NCI-H748 treated with DMSO at 0.1 percent for 48 hours (cell line): ENCODE measurements at regions not wholly inside any gene's neighbourhood (a gene's known extent, or its start where the extent isn't known, plus 50 kb on each side); places are given as distances from the start of the nearest gene placed in this dataset.
A peak's percentile ranks its signal among the peaks of the same experiment; 100 is the strongest.

Experiments used
- DNase-seq: peaks from one replicate; lab custom pipeline; 2025; lab: John Stamatoyannopoulos, UW

- DNase-seq: no peak
These were observed 85.3 kb upstream of the FYN start for GRCh38 chr6:111958534-111958933.

GRCh38 chr6:111959766-111960165 lies 86.5 kb upstream of the FYN start:
- no peak for DNase-seq

DNA sequence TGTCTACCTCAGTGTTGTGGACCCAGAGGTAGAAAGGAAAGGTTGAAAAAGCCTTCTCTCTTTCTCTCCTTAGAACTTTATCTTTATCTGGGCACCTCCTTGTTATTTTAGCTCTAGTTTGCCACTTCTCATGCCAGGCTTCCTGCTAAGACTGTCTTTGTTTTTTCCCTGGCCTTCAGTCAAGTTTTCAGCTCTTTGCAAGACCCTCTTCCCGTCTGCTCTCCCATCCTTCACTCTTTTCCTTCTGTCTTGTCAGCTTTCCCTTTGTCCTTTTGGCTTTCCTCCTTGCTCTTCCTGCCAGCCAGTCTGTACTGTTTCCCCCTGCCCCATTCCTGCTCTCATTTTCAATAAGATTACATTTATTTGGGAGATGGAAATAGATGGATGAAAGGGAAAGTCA lies 86.8 kb upstream of the CCN6 start:
- DNase-seq: no peak

GRCh38 chr6:111970426-111970825 lies 83.5 kb upstream of the CCN6 start:
- no peak for DNase-seq

DNA sequence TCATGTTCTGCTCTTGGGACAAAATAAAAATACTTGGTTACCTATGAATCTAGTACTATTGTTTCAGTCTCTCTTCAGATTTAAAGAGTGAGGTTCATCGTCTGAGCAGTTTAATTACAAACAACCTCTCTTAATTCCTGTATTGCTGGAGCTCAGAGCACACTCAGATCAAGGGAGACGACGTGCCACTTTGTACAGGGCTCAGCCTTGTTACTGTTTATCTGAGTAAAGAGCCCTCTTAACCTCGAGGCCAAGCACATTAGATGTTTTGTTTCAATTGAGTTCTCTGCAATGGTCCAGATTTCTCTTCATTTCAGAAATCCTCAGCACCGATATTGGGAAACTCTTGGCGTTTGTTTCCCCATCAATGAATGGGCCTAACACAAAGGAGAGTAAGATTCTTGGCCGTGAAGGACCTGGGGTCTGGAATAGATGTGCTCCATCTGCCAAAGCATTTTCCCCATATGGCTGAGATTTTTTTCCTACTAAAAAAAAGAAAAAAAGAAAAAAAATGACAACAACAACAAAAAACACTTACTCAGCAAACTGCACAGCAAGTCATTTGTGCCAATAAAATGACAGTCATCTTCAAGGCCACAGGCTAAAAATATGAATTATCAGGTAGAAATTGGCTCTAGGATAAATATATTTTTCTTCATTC lies 82.6 kb upstream of the CCN6 start:
- DNase-seq: no peak

- no peak for DNase-seq
These were observed 81.9 kb upstream of the CCN6 start for GRCh38 chr6:111971866-111972532.

DNA sequence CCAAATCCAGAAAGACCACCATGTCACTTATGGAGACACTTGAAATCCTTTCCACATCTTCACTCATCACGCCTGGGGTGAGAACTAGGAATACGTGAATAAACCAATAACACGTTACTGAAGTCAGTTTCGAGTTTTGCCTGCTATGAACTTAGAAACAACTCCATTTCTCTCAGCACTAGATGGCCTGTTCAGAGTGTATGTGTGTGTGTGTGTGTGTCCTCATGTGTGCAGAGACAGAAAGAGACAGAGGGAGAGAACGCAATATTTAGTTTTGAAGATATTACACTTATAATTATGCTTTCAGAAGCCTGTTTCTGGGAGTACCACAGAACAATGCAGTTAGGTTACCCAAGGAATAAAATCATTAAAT lies 81.2 kb upstream of the CCN6 start:
- no peak for DNase-seq

DNA sequence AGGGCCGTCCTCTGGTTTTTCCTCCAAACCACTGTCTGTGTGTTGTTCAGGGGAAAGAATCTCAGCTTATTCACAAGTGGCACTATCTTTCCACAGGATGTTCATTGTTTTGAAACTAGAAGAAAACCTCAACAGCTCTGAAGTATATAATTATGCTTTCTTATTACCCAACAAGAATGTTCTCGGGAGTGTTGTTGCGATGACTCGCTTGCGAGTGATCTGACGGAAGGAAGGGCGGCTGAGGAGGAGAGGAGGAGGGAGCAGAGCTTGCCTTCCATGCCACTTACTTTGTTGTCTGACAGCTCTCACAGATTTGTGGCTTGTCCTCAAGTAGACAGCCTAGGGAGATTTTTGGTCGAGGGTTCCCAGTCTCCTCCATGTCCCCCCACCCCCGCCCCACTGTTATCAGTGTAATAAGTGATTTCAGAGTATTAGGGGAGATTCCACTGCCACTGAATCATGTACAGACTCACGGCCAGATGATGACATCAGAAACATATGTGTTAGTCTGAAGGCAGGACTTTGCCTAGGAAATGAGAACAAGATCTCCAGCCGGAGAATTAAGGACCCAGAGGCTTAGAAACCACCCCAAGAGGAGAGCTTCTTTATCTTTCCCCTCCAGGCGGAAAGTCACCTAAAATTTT lies 80.7 kb upstream of the CCN6 start:
- no peak for DNase-seq

GRCh38 chr6:111973927-111974639 lies 79.8 kb upstream of the CCN6 start:
- no peak for DNase-seq

- DNase-seq: no peak
These were observed 78.4 kb upstream of the CCN6 start for GRCh38 chr6:111975466-111975865.

DNA sequence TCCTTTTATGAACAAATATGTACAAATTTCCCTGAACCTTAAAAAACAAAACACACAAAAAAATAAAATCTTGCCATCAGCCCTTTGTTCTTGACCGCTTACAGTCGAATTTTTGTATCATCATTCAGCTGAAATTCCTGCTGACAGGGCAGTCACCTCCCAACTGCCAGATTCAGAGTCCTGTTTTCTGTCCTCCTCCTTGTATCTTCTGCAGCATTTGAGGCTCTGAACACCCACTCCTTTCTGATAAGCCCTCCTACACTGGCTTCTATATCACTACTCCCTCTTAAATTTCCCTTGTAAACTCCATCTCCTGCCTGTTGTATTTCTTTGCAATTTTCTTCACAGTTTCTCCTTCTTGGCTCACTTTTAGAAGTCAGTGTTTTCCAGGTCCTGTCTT lies 77.8 kb upstream of the CCN6 start:
- no peak for DNase-seq

DNA sequence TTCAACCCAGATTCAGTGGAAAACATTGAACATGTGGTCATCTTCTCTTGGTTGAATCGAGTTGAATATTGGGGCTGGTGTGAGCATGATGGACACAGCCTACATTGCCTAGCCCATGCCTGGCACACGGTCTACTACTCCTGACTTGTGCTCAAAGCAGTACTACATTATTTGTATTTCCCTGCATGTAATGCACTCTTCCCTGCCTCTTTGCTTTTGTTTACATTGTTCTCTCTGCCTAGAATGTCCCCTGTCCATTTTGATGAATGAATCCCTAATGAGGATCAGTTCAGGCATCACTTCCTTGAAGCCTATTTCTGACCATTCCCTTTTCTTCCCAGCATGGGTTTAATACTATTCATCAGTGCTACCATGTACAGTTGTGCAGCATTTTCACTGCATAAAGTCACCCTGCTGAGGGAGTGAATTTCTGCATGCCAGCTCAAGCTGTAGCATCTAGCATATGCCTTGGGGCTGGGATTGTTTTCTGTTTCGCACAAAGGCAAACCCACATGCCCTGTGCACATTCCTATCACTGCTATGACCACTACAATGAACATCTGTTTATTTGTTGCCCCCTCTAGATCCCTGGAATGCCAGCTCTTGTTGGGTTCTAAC lies 75.3 kb upstream of the CCN6 start:
- no peak for DNase-seq

- no peak for DNase-seq
These were observed 74.3 kb upstream of the CCN6 start for GRCh38 chr6:111979633-111980032.

- no peak for DNase-seq
These were observed 73.8 kb upstream of the CCN6 start for GRCh38 chr6:111980143-111980542.

DNA sequence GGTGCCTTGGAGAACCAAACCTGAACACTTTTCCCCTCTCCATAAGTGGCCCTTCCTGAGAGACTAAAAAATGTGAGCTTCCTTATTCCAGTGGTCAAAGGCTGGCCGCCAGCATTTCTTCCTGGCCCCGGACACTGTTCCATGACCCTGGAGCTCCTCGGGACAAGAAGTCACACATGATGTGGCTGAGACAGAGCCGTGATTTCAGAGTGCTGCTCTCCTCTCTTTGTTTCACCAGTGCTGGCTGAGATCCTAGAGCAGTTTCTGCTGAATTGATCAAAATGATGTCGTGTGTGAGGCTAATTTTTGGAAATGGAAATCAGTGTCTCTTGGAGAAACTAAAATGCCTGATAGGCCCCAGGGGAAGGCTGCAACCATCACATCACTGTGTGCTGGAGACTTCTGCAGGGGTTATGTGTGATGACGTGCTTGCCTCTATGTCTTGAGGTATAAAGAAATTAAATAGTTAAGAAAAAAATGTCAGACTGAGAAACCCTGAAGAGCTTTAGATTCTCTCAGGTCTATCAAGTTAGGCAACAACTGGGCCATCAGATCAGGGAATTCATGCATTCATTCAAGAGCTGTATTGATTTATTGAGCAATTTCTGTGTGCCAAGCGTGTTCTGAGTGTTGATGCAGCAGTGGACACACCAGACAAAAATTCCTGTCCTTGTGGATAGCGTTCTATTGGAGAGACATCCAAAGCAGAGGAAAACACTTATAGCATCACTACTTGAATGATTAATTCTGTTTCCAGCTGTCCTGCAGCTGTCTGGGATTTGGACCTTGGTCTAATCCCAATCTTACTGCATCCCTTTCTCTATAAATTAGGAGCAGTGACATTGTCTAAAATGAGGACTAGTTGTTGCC lies 72.7 kb upstream of the CCN6 start:
- no peak for DNase-seq

DNA sequence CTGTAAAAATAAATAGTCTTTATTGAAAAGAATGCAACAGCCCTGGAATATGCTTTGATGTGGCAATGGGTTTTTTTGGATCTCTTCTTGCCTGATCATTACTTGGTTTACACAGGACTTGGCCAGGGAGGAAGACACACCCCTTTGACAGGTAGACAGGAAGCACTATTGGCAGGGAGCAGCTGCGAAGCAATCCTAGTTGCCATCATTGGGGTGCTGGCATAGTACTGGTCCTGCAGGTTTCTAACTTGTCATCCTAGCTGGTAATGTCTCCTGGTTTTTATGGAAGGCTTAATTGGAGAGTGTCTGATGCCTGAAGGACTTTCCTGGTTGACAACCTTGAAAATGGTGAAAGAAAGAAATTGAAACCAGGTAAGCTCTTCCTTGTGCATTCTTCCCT lies 71.2 kb upstream of the CCN6 start:
- no peak for DNase-seq

DNA sequence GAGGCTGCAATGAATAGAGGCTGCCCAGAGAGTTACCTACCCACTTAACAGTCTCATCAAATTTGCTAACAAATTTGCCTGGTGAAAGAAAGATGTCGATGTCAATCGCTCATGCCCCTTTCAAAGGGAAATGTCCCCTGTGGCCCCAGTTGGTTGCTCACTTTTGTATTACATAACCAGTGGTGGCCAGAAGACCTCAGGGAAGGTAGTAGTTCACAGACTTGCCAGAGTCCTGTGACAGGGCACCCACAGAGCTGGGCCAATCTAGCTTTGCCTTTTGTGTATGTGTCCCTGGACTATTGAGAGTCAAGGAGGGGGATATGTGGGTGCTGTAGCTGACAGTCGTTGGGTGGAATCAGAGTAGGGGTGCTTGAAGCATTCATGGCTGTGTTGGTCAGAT lies 70.7 kb upstream of the CCN6 start:
- DNase-seq: no peak

- DNase-seq: no peak
These were observed 69.8 kb upstream of the CCN6 start for GRCh38 chr6:111984081-111984480.

- DNase-seq: no peak
These were observed 69.2 kb upstream of the CCN6 start for GRCh38 chr6:111984516-111985201.

- DNase-seq: peak; percentile 58
These were observed 68.6 kb upstream of the CCN6 start for GRCh38 chr6:111985202-111985731.

GRCh38 chr6:111986651-111987050 lies 67.3 kb upstream of the CCN6 start:
- no peak for DNase-seq
